Endothelial cell of umbilical vein (primary cell): ENCODE measurements at regions not wholly inside any gene's neighbourhood (a gene's known extent, or its start where the extent isn't known, plus 50 kb on each side); places are given as distances from the start of the nearest gene placed in this dataset.

Experiments used
- BruUV-seq: library from RNA; stranded (reverse); fragments of 400-500 nt; replicated peaks from 2 replicates; lab custom pipeline; 2021; lab: Mats Ljungman, UMichigan
- CTCF ChIA-PET: fragments of 300-600, 350-600 bp; sonication (Branson Sonifier 250); formaldehyde crosslinking; loops from one replicate; lab custom pipeline; 2021; ENCODE audit warnings: antibody characterized with exemption, inconsistent platforms; lab: Charles Lee
- POLR2A ChIA-PET: fragments of 300-600, 350-600 bp; sonication (Branson Sonifier 250); formaldehyde crosslinking; loops from one replicate; lab custom pipeline; 2021; ENCODE audit warnings: antibody characterized with exemption, inconsistent platforms; lab: Charles Lee
- DNase-seq: peaks from one replicate; pipeline ENCODE4 v3.0.0-alpha.2; 2011; ENCODE audit warnings: low read depth, low spot score
- FAIRE-seq: peaks from 2 replicates; lab custom pipeline; 2011; peaks lifted over from hg19 to GRCh38; lab: Jason Lieb, UNC
- H2AFZ ChIP-seq: 2 replicates; pipeline ENCODE4 v1.6.0; 2012; ENCODE audit warnings: low read depth, low read length, control low read depth, inconsistent platforms
- H3K27ac ChIP-seq: 2 replicates; pipeline ENCODE4 v1.5.1; 2011; ENCODE audit warnings: low read depth, mild to moderate bottlenecking, control low read depth, low read length, moderate library complexity; ENCODE audit not compliant: insufficient read depth
- H3K27me3 ChIP-seq, 2 experiments: 2 replicates each; pipeline versions ENCODE4 v1.6.0 to v1.6.1; 2011; ENCODE audit warnings: low read length in 2 of 2, mixed read lengths in 1 of 2; ENCODE audit not compliant: control insufficient read depth in 2 of 2, insufficient read depth in 2 of 2
- H3K36me3 ChIP-seq, 2 experiments: 2 replicates in 1 of 2; 3 replicates in 1 of 2; pipeline ENCODE4 v1.5.1; 2011; ENCODE audit warnings: low read length in 2 of 2, mild to moderate bottlenecking in 1 of 2, moderate library complexity in 1 of 2; ENCODE audit not compliant: control insufficient read depth in 2 of 2, insufficient read depth in 2 of 2; ENCODE audit errors: extremely low read depth in 1 of 2
- H3K4me1 ChIP-seq: 3 replicates; pipeline ENCODE4 v1.5.1; 2011; ENCODE audit warnings: mild to moderate bottlenecking, low read length; ENCODE audit not compliant: control insufficient read depth, insufficient read depth; ENCODE audit errors: extremely low read depth
- H3K4me2 ChIP-seq: 2 replicates; pipeline ENCODE4 v1.6.1; 2011; ENCODE audit warnings: low read length, control low read depth, mixed read lengths; ENCODE audit not compliant: insufficient read depth
- H3K4me3 ChIP-seq, 3 experiments: fragments of 200-600 bp in 1 of 3; sonication (generic), shearing (Covaris generic) in 1 of 3; replicated peaks in 1 of 3; 2 replicates each; pipeline ENCODE4 v1.5.1; 2011 to 2016; ENCODE audit warnings: control low read depth in 3 of 3, low read length in 3 of 3, mild to moderate bottlenecking in 2 of 3, inconsistent platforms in 1 of 3, low read depth in 1 of 3, moderate library complexity in 1 of 3; ENCODE audit not compliant: insufficient read depth in 1 of 3
- H3K79me2 ChIP-seq: 2 replicates; pipeline ENCODE4 v1.6.0; 2012; ENCODE audit warnings: low read length, inconsistent platforms; ENCODE audit not compliant: control insufficient read depth, insufficient read depth
- H3K9ac ChIP-seq: replicated peaks from 2 replicates; pipeline ENCODE3; 2011; ENCODE audit warnings: low read length, control low read depth; ENCODE audit not compliant: insufficient read depth; ENCODE audit errors: extremely low read depth
- H3K9me1 ChIP-seq: replicated peaks from 3 replicates; pipeline ENCODE4 v1.6.0; 2011; ENCODE audit warnings: mild to moderate bottlenecking, low read length; ENCODE audit not compliant: control insufficient read depth, insufficient read depth; ENCODE audit errors: extremely low read depth
- H3K9me3 ChIP-seq: replicated peaks from 2 replicates; pipeline ENCODE4 v1.5.1; 2012; ENCODE audit warnings: low read length, inconsistent platforms; ENCODE audit not compliant: control insufficient read depth, insufficient read depth
- H4K20me1 ChIP-seq: replicated peaks from 2 replicates; pipeline ENCODE3; 2011; ENCODE audit warnings: mild to moderate bottlenecking, low read length; ENCODE audit not compliant: control insufficient read depth, insufficient read depth; ENCODE audit errors: extremely low read depth
- CTCF ChIP-seq, 2 donors: IDR thresholded peaks; 1 replicate in 1 of 2; 2 replicates in 1 of 2; pipeline ENCODE4 v1.5.1; 2011; ENCODE audit warnings: low read length in 2 of 2, mild to moderate bottlenecking in 2 of 2, moderate library complexity in 2 of 2, control low read depth in 1 of 2, inconsistent platforms in 1 of 2, low read depth in 1 of 2; ENCODE audit not compliant: insufficient read depth in 1 of 2; ENCODE audit errors: extremely low read depth in 1 of 2
- EZH2 ChIP-seq: IDR thresholded peaks from 2 replicates; pipeline ENCODE4 v1.6.1; 2012; ENCODE audit warnings: borderline replicate concordance, low read depth, mild to moderate bottlenecking, moderate library complexity, low read length, inconsistent platforms; ENCODE audit not compliant: severe bottlenecking
- FOS ChIP-seq: IDR thresholded peaks from 2 replicates; pipeline ENCODE4 v1.6.1; 2011; ENCODE audit warnings: mild to moderate bottlenecking, low read length, moderate library complexity, borderline replicate concordance; ENCODE audit not compliant: insufficient read depth
- GATA2 ChIP-seq: IDR thresholded peaks from 2 replicates; pipeline ENCODE4 v1.7.0; 2011; ENCODE audit warnings: low read depth, mild to moderate bottlenecking, moderate library complexity, mixed read lengths, low read length; ENCODE audit not compliant: insufficient read length, insufficient read depth
- JUN ChIP-seq: IDR thresholded peaks from 2 replicates; pipeline ENCODE4 v1.6.1; 2011; ENCODE audit warnings: borderline replicate concordance, low read depth; ENCODE audit not compliant: insufficient read length, insufficient read depth
- MYC ChIP-seq: IDR thresholded peaks from one replicate; pipeline ENCODE4 v1.6.1; 2011; ENCODE audit warnings: mild to moderate bottlenecking, low read depth, low read length
- POLR2A ChIP-seq: IDR thresholded peaks from 2 replicates; pipeline ENCODE4 v1.6.1; 2012; ENCODE audit warnings: low read depth, mild to moderate bottlenecking, control low read depth, low read length
- POLR2AphosphoS5 ChIP-seq: IDR thresholded peaks from 2 replicates; pipeline ENCODE4 v1.6.1; 2012; ENCODE audit warnings: low read depth, mild to moderate bottlenecking, control low read depth, low read length, moderate library complexity; ENCODE audit not compliant: insufficient read depth
- dilution Hi-C: fragments of 300-500 bp; cut with MboI; formaldehyde crosslinking; loops from one replicate; pipeline ENCODE4 v1.15.0; 2019; ENCODE audit warnings: low sequenced_read_pairs; ENCODE audit not compliant: extremely low pct_ligation_motif_present
- intact Hi-C: fragments of 100-400 bp; cut with micrococcal nuclease; formaldehyde crosslinking; loops from one replicate; pipeline ENCODE4 v1.10.0; 2022
- TF ChIP-seq, protein P1 (sequence below): IDR thresholded peaks from 2 replicates; pipeline ENCODE4 v1.6.1; 2011; ENCODE audit not compliant: insufficient read depth, insufficient read length

- intact Hi-C loops = no loop called here
- no TSS peak for BruUV-seq
Observed at GRCh38 chr12:124082012-124082411, 109.0 kb downstream of the ZNF664 start.

DNA sequence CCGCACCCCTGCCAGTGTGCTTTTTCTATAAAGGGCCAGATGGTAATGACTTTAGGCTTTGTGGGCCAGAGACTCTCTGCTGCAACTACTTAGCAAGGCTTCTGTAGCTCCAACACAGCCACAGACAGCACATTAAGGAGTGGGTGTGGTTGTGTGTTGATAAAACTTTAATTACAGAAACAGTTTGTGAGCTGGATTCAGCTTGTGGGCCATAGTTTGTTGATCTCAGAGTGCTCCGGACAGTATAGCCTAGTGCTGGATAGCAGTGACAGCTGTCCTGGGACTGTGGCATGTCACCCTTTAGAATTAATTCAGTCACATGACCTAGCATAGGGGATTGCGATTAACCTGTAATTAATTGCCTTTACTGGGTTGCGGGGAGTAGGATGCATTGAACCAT, 109.7 kb downstream of the ZNF664 start:
- no peak overlapping the region for H3K9ac ChIP-seq
- H3K27ac ChIP-seq = no peak overlapping the region
- ChIA-PET CTCF (interaction anchor here (1.0 to 1.1 kb wide), 2 partner anchors 9 to 29 kb away, joined by 3 to 4 read pairs; no protein-coding TSS in a partner anchor), POLR2A (no interaction called here)
- no peak overlapping the region for H2AFZ ChIP-seq
- H4K20me1 ChIP-seq = no peaks in the 10 kb centered on the region
- TF ChIP-seq MYC (no peak), EZH2 (no peak), CTCF (IDR thresholded peaks at IDR 0.05; ENCODE audit: extremely low read depth in 1 of 2, insufficient read depth in 1 of 2, low read depth in 1 of 2, low read length in 2 of 2) (no peak), JUN (no peak), FOS (no peak), POLR2AphosphoS5 (no peak), GATA2 (no peak), POLR2A (no peak)
- TF ChIP-seq, protein P1, sequence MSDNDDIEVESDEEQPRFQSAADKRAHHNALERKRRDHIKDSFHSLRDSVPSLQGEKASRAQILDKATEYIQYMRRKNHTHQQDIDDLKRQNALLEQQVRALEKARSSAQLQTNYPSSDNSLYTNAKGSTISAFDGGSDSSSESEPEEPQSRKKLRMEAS = no peak
- no peaks in the 10 kb centered on the region for H3K27me3 ChIP-seq
- H3K4me2 ChIP-seq = no peak overlapping the region
- no TSS peak for BruUV-seq
- no peaks in the 10 kb centered on the region for H3K79me2 ChIP-seq
- DNase-seq (no peak), FAIRE-seq (no peak)
- no peaks in the 10 kb centered on the region for H3K9me3 ChIP-seq
- H3K9me1 ChIP-seq = no peaks in the 10 kb centered on the region
- H3K4me3 ChIP-seq = no peak overlapping the region
- intact Hi-C loops = no loop called here
- H3K36me3 ChIP-seq = no peaks in the 10 kb centered on the region
- dilution Hi-C loops = no loop called here
- no peaks in the 10 kb centered on the region for H3K4me1 ChIP-seq

More at GRCh38 chr12:124082012-124082411, 109.0 kb downstream of the ZNF664 start:
- FAIRE-seq (no peak), DNase-seq (no peak)
- dilution Hi-C loops = no loop called here
- no peaks in the 10 kb centered on the region for H3K4me1 ChIP-seq
- H2AFZ ChIP-seq = no peak overlapping the region
- POLR2A ChIA-PET = no interaction called here
- H3K79me2 ChIP-seq = no peaks in the 10 kb centered on the region
- H3K9ac ChIP-seq = no peak overlapping the region
- TF ChIP-seq MYC (no peak), POLR2A (no peak)
- H3K9me1 ChIP-seq = no peaks in the 10 kb centered on the region
- no peak overlapping the region for H3K27ac ChIP-seq
- no peak overlapping the region for H3K4me2 ChIP-seq
- H3K27me3 ChIP-seq = no peaks in the 10 kb centered on the region
- no peaks in the 10 kb centered on the region for H3K9me3 ChIP-seq
- no peaks in the 10 kb centered on the region for H3K36me3 ChIP-seq
- CTCF ChIA-PET = interaction anchor here (1.1 kb wide), 1 partner anchor 10 kb away, joined by 4 read pairs; no protein-coding TSS in a partner anchor
- H4K20me1 ChIP-seq = no peaks in the 10 kb centered on the region
- no peak overlapping the region for H3K4me3 ChIP-seq
